ENCODE measurements at regions not wholly inside any gene's neighbourhood (a gene's known extent, or its start where the extent isn't known, plus 50 kb on each side); places are given as distances from the start of the nearest gene placed in this dataset.
A peak's percentile ranks its signal among the peaks of the same experiment; 100 is the strongest.

DNA sequence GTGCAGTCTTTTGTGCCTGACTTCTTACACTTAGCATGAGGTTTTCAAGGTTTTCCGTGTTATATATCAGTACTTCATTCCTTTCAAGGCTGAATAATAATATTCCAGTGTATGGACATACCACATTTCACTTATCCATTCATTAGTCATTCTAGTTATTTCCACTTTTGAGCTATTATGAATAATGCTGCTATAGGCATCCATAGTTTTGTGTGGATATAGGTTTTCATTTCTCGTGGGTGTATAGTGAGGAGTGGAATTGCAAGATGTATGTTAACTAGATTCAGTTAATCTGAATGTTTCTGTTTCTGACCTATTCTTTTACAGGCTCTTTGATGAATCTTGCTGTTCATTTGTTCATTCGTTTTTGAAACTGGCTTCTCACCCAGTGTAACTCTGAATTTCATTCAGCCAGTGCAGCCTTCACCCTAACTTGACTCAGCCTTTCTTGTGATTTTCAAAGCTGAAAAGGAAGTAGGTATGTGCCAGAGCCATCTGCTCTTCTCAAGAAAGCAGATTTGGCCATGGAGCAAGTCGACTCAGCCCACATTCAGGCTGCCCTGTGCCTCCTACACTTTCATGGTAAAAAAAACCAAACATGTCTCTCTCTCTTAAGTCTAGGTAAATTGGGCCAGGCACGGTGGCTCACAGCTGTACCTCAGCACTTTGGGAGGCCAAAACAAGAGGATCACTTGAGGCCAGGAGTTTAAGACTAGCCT, 56.3 kb upstream of the NOCT start:
- DNase-seq (no peak), ATAC-seq (no peak)
- intact Hi-C loops (cut with DNase I): no loop called here
- no peaks in the 10 kb centered on the region for H3K36me3 ChIP-seq (replicated peaks in 1 of 2; ENCODE audit: insufficient read depth in 1 of 2, low read depth in 2 of 2)
- no peaks in the 10 kb centered on the region for H3K27me3 ChIP-seq
- H3K9me3 ChIP-seq: no peaks in the 10 kb centered on the region
- H3K4me1 ChIP-seq: no peaks in the 10 kb centered on the region
- WGBS, 2 donors: 74 to 80% methylated on average over 5 of the region's 5 CpGs
- no peak overlapping the region for H3K27ac ChIP-seq
- no peak for TF ChIP-seq POLR2A (IDR thresholded peaks at IDR 0.05)
- TF ChIP-seq CTCF (IDR thresholded peaks at IDR 0.05): no peak
- no peak overlapping the region for H3K4me3 ChIP-seq

DNA sequence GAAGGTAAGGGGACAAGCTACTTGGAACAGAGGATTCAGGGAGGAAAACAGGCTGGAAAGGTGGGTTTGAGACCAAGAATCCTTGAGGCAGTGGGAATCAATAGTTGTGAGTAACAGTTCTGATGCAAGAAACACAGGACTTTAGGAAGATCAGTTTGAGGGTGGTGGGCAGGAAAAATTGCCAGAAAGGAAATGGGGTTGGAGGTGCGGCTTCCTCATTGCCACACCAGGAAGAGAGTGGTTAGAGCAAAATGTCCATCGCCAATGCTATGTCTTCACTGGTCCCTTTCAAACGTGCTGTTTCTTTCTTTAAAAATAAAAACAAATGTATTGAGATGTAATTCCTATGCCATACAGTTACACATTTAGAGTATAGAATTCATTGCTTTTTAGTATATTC, 57.1 kb upstream of the NOCT start:
- no peaks in the 10 kb centered on the region for H3K27me3 ChIP-seq
- H3K36me3 ChIP-seq (replicated peaks in 1 of 2; ENCODE audit: insufficient read depth in 1 of 2, low read depth in 2 of 2): no peaks in the 10 kb centered on the region
- H3K9me3 ChIP-seq: no peaks in the 10 kb centered on the region
- ATAC-seq (no peak), DNase-seq (no peak)
- TF ChIP-seq POLR2A (IDR thresholded peaks at IDR 0.05) (no peak), CTCF (IDR thresholded peaks at IDR 0.05) (no peak)
- intact Hi-C loops (cut with DNase I): no loop called here
- no peak overlapping the region for H3K27ac ChIP-seq
- no peak overlapping the region for H3K4me3 ChIP-seq
- 52 to 71% methylated on average over 3 of the region's 3 CpGs for whole genome bisulfite sequencing, 2 donors
- H3K4me1 ChIP-seq: no peaks in the 10 kb centered on the region

GRCh38 chr4:138957302-138957701, 58.3 kb upstream of the NOCT start:
- no peaks in the 10 kb centered on the region for H3K36me3 ChIP-seq (replicated peaks in 1 of 2; ENCODE audit: insufficient read depth in 1 of 2, low read depth in 2 of 2)
- intact Hi-C loops (cut with DNase I): no loop called here
- H3K27me3 ChIP-seq: no peaks in the 10 kb centered on the region
- H3K9me3 ChIP-seq: no peaks in the 10 kb centered on the region
- no peak overlapping the region for H3K4me3 ChIP-seq
- ATAC-seq (no peak), DNase-seq (no peak)
- TF ChIP-seq CTCF (IDR thresholded peaks at IDR 0.05) (no peak), POLR2A (IDR thresholded peaks at IDR 0.05) (no peak)
- no peak overlapping the region for H3K27ac ChIP-seq
- no peaks in the 10 kb centered on the region for H3K4me1 ChIP-seq
- 81 to 90% methylated on average over 7 of the region's 7 CpGs for WGBS, 2 donors

DNA sequence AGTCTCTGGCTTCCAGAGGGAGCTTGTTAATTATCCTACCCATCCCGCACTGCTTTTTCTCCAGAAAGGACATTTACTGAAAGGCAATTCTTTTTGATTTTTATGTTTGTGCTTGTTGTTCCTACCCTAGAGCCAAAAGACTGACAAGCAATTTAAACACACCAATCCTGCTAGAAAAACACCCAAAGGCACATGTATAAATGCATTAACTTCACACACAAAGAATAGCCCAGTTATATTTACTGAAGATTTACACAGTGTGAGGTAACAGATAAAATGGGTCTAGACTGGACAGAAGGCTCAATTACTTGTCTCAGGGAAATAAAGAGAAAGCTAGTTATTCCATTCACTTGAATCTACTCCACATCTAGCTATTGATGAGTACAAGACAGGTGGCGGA, 61.2 kb upstream of the NOCT start:
- Histone ChIP-seq H3K27ac (no peak overlapping the region), H3K27me3 (no peaks in the 10 kb centered on the region), H3K36me3 (replicated peaks in 1 of 2; ENCODE audit: insufficient read depth in 1 of 2, low read depth in 2 of 2) (no peaks in the 10 kb centered on the region), H3K4me1 (no peaks in the 10 kb centered on the region), H3K9me3 (no peaks in the 10 kb centered on the region), H3K4me3 (no peak overlapping the region)
- WGBS, 2 donors: 59 to 91% methylated on average over 2 of the region's 2 CpGs
- ATAC-seq: no peak
- TF ChIP-seq CTCF (IDR thresholded peaks at IDR 0.05): no peak
- no peak for TF ChIP-seq POLR2A (IDR thresholded peaks at IDR 0.05)
- intact Hi-C loops (cut with DNase I): no loop called here
- DNase-seq: no peak

DNA sequence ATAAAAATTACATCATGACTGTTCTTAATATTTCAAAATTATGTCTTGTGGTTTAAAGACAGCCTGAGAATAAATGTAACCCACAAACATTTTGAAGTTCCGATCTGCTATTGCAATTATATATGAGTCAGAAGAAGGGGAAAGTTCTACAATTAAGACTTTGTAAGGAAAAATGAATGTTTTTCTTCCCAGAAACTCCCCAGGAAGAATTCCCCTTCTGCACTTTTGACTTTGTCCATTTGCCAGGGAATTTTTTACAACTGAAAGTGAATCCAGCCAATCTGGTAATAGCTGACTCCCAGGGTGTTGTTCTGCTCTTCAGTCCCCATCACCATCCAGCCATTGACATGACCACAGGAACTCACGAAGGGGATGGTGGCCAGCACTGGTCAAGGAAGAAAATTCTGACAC, 61.6 kb upstream of the NOCT start:
- WGBS, 2 donors: 26 to 37% methylated on average over 2 of the region's 2 CpGs
- Histone ChIP-seq H3K4me3 (no peak overlapping the region), H3K4me1 (no peaks in the 10 kb centered on the region), H3K27ac (no peak overlapping the region), H3K36me3 (replicated peaks in 1 of 2; ENCODE audit: insufficient read depth in 1 of 2, low read depth in 2 of 2) (no peaks in the 10 kb centered on the region), H3K9me3 (no peaks in the 10 kb centered on the region), H3K27me3 (no peaks in the 10 kb centered on the region)
- ATAC-seq (peak; percentile 40), DNase-seq (peak in 1 of 4 donors; percentile 25)
- intact Hi-C loops (cut with DNase I): no loop called here
- TF ChIP-seq POLR2A (IDR thresholded peaks at IDR 0.05) (no peak), CTCF (IDR thresholded peaks at IDR 0.05) (no peak)
